PC-3 (cell line): ENCODE measurements at regions not wholly inside any gene's neighbourhood (a gene's known extent, or its start where the extent isn't known, plus 50 kb on each side); places are given as distances from the start of the nearest gene placed in this dataset.

Experiments
- CTCF ChIP-seq: fragments of 300-600 bp; sonication (generic); conservative IDR thresholded peaks from 2 replicates; pipeline ENCODE4 v1.5.1; 2017; ENCODE audit warnings: antibody characterized with exemption, low read depth, mild to moderate bottlenecking, low read length
- EZH2 ChIP-seq: fragments of 300-600 bp; sonication (generic); IDR thresholded peaks from one replicate; pipeline ENCODE4 v1.6.1; 2017; ENCODE audit warnings: antibody characterized with exemption, mild to moderate bottlenecking, low read length; ENCODE audit not compliant: unreplicated experiment
- EZH2phosphoT487 ChIP-seq: fragments of 300-600 bp; sonication (generic); IDR thresholded peaks from 2 replicates; pipeline ENCODE4 v1.6.1; 2018; ENCODE audit warnings: mild to moderate bottlenecking, antibody characterized with exemption, low read length, borderline replicate concordance

GRCh38 chr5:38765399-38765861, 80.4 kb upstream of the OSMR start:
- TF ChIP-seq CTCF (no peak), EZH2 (no peak), EZH2phosphoT487 (no peak)
